ENCODE measurements at regions not wholly inside any gene's neighbourhood (a gene's known extent, or its start where the extent isn't known, plus 50 kb on each side); places are given as distances from the start of the nearest gene placed in this dataset.

DNA sequence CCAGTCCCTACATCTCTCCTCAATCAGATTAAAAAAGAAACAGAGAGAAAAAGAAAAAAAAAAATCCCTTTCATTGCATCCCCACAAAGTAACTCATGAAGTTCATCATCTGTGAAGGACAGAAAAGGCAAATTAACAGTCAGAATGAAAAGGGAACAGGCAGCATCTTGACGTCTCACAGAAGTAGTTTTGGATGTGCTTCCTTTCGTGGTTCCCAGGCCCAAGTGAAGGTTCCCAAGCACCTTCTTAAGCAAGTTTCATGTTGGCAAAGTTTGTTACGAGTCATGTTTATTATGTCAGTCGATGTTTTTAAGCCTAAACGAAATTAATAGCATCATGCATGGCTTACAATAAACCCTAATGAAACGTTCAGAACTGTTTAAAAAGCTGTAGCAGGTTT is 475.2 kb downstream of the SETD4 start:
- TF ChIP-seq, protein P1, sequence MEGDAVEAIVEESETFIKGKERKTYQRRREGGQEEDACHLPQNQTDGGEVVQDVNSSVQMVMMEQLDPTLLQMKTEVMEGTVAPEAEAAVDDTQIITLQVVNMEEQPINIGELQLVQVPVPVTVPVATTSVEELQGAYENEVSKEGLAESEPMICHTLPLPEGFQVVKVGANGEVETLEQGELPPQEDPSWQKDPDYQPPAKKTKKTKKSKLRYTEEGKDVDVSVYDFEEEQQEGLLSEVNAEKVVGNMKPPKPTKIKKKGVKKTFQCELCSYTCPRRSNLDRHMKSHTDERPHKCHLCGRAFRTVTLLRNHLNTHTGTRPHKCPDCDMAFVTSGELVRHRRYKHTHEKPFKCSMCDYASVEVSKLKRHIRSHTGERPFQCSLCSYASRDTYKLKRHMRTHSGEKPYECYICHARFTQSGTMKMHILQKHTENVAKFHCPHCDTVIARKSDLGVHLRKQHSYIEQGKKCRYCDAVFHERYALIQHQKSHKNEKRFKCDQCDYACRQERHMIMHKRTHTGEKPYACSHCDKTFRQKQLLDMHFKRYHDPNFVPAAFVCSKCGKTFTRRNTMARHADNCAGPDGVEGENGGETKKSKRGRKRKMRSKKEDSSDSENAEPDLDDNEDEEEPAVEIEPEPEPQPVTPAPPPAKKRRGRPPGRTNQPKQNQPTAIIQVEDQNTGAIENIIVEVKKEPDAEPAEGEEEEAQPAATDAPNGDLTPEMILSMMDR (IDR thresholded peaks at IDR 0.05; ENCODE audit: low read depth, low read length, poor library complexity, severe bottlenecking): no peak
- no peak for TF ChIP-seq EZH2phosphoT487 (IDR thresholded peaks at IDR 0.05; ENCODE audit: borderline replicate concordance, low read length)

Measured in DOHH2 (cell line).